NCI-H446 treated with DMSO at 0.1 percent for 48 hours (cell line): ENCODE measurements at regions not wholly inside any gene's neighbourhood (a gene's known extent, or its start where the extent isn't known, plus 50 kb on each side); places are given as distances from the start of the nearest gene placed in this dataset.
"Not testable (repeated sequence)": the region's sequence is repeated elsewhere in the genome, so short reads cannot be mapped to it uniquely, and the experiment has no call there.

ENCODE experiments used
- DNase-seq: peaks from one replicate; lab custom pipeline; 2025; lab: John Stamatoyannopoulos, UW

- DNase-seq, result no peak
Observed at GRCh38 chr11:87878373-87878825, 296.8 kb downstream of the RAB38 start.

GRCh38 chr11:87871056-87871455 is 304.2 kb downstream of the RAB38 start:
- no peak for DNase-seq

DNA sequence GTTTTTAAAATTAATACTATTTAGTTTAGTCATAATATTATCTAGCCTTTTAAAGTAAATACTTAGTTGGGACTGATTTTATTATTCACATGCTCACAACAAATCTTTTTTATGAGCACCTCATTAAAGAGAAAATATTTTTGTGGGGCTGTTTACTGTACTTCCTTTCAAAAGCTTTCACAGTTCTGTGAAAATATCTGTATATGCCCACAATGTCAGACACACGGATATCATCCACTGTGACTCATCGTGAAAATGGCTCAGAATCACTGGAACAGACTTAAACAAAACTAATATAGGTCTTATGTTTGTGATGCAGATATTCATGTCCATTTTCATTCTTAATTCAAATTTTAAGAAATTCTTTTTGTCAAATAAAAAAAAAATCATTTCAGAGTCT is 305.2 kb downstream of the RAB38 start:
- no peak for DNase-seq

DNA sequence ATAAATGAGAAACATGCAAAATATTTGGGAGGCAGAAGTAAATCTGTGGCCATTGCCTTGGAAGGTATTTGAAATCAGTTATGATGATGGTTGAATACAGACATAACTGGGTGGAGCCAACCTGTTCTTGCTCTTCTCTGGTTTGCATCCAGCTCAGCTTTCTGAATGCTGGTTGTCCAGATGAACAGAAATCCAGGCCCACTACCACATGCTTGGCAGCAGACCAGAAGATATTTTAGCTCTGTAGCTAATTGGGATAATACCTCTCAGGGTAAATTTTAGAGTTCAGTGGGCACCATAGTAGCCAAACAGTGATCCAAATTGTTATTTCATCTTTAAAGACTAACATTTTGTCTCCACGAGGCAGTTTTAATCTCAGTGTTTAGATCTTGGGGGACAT is 308.3 kb downstream of the RAB38 start:
- DNase-seq, result no peak

DNA sequence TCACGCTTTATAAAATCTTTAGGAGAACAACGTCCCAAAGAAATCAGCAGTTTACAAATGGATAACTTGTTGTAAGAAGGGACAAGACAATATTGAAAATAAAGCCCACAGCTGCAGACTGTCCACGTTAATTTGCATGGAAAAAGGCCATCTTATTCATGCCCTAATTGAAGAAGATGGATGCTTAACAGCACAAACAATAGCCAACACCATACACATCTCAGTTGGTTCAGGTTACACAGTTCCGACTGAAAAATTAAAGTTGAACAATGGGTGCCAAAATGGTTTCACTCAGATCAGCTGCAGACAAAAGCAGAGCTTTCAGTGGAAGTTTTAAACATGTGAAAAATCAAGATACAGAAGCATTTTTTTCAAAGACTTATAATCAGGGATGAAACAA is 314.2 kb downstream of the RAB38 start:
- DNase-seq, result no peak

DNA sequence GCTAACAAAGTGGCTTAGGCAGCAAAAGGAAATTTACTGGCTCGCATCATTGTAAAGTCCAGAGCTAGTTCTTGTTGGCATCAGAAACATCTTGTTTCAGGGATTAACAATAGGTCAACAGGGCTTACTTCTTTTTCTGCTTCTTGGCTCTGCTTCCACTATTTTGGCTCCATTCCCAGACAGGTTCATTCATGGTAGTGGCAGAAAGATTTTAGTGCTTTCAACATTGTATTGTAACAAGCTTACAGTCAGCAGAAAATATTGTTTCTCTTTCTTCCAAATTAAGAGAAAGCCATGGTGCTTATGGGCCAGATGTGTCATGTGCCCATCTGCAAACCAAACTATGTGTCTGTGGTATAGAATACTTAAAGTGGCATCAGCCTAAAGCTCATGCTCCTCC is 315.6 kb downstream of the RAB38 start:
- no peak for DNase-seq

DNA sequence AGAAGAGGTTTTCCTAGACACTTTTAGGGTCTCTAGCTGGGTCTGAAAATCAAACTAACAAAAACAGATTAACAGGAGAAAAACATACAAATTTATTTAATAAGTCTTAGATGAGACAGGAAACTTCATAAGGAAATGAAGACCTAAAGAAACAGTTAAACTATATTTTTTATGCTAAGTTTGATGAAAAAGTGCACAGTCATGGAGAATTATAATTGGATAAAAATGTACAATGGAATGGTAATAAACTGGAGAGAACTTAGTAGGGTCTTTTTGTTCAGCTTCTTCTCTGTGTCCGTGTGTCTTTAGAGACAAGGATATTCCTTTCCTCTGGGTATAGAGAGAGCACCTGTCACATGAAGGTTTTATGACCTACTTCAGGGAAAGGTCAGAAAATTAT is 323.4 kb downstream of the RAB38 start:
- no peak for DNase-seq

DNA sequence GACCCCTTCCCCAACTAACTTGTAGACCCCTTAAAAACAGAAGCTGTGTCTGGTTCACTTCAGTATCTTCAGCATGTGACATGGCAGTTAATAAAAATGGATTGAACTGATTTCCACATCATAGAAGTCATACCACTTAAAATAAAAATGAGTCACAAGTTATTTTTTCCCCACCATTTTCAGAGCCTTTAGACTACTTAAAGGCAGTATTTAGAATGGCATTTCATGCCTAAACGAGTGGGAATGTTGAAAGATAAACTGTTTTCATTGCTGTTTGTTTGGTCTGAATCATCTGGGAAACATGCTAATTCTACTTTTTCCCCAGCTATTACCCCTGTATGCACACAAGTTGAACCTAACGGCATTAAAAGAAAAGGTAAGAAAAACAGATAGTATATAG is 324.0 kb downstream of the RAB38 start:
- DNase-seq, result no peak

DNA sequence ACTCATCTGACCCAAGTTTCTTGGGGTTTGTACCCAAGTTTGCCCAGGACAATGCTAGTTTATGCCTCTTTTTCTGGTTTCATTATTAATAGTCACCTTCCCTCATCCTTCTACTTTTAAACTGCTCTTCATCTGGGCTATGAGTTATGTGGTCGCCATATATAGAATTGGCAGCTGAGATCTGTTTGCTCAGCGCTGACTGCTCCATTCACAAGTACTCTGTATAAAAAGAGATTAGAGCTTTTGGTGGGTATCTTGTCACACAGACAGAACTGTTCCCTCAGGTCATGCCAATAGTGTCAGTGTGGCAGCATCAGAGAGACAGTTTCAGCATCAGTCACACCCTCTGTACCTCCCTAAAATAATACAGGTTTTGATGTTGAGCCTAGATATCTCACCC is 326.0 kb downstream of the RAB38 start:
- no peak for DNase-seq

DNA sequence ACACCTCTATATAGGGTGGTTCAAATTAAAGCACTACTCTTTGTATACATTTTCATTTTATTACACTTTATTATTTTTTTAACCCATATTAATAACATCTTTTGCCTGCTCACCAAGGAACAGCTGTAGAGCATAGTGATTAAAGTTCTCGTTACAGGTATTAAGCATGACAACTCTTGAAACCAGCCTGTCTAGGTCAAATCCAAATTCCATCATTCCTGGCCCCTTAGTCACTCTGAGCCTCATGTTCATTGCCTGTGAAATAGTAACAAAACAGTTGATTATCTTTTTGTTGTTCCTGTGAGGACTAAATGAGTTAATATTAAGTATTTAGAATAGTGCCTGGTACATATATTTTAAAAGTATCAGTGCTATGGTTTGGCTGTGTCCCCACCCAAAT is 334.5 kb downstream of the RAB38 start:
- DNase-seq, result no peak

DNA sequence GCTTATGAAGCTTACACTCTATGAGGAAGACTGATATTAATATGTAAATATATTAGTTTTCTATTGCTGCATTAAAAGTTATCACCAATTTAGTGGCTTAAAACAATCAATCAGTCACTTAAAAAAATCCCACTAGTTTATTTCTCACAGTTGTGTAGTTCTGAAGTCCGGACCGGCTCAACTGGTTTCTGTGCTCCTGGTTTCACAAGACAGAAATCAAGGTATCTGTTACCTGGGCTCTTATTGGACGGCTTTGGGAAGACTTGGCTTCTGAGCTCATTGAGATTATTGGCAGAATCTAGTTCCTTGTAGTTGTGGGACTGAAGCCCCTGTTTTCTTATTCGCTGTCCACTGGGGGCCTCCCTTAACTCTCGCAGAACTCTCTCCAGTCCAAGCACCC is 343.0 kb downstream of the RAB38 start:
- DNase-seq, result no peak

DNA sequence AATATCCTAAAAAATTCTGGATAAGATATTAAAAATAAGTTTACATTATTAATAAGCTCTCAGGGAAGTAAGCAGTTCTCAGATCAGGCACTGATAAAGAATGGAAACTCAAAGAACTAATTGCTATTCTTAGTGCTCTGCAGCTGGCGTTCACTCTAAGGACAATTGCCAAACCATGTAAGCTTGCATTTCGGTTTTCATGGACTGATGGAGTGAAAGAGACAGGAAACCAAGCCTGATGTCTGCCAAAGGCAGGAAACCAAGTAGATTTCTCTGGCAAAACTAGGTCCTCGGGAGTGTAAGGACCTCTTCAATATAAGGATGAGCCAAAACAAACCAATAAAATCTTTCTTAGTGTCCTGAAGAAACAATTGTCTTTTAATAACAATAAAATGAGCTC is 355.2 kb downstream of the RAB38 start:
- no peak for DNase-seq

GRCh38 chr11:87819151-87819550 is 356.1 kb downstream of the RAB38 start:
- no peak for DNase-seq

DNA sequence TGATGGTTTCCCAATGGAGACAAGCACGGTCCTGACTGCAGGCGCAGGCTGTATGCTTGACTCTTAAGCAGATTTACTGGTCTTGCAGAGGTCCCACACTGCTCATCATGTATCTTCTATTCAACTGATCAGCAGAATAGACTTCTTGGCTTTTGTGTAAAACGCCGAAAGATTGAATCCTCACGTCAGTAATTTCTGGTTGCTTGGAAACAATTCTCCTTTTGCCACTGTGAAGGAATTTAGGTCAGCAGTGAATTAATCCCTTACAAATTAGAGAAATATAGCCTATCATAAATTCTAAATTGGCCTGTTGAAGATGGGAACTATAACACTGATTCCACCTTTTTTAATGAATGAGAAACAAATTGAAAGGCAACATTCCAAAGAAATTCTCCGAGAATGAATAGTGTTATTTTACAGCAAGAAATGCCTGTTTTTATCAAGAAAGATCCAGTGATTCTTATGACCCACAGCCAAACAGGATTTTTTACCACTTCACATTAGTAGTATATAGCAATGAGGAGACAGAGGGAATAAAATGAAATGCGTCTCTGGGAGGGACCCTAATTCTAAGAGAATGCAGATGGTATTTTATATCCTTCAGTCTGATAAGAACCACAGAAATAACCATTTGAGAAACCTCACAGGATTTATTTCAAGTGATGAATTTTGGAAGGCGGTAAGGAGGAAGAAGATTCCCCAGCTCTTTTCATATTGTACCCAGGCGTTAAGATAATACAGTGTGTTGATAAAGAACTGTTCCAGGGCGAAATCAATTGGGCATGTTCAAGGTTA is 362.5 kb downstream of the RAB38 start:
- DNase-seq, result no peak

- DNase-seq, result no peak
Observed at GRCh38 chr11:87810486-87810885, 364.8 kb downstream of the RAB38 start.

DNA sequence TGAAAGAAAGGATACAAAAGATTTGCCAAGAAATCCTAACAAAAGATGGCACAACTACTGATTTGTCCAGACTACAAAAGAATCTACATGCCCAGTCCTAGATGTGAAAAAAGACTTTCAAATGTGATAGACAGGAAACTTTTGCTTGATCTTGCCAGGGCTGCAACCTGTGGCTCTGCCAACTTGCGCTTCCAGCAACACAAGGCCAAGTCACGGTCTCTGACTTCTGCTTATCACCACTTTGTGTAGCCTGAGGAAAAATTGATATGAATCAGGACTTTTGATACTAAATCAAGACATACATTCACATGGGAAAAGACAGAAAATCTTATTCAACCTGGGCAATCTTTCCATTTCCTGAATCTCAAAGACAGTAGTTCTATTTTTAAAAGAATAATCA is 366.0 kb downstream of the RAB38 start:
- DNase-seq, result no peak

- DNase-seq, result no peak
Observed at GRCh38 chr11:87804176-87804575, 371.1 kb downstream of the RAB38 start.

DNA sequence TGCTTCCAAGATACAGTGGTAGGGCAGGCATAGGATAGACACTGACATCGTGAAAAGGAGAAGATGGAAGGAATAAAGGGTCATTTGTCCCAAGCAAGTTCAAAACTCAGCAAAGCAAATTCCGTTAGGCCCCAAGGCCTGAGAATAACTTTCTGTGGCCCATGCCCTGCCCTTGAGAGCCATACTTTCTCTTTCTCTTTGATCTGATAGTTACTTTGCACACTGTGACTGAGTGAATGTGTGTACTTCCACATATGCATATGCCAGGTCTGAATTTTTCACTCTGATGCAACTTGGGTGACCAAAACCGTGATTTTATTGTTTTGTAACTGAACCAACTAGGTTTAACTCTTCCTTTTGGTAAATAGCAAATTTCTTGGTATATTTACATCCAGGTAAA is 371.5 kb downstream of the RAB38 start:
- DNase-seq, result no peak

DNA sequence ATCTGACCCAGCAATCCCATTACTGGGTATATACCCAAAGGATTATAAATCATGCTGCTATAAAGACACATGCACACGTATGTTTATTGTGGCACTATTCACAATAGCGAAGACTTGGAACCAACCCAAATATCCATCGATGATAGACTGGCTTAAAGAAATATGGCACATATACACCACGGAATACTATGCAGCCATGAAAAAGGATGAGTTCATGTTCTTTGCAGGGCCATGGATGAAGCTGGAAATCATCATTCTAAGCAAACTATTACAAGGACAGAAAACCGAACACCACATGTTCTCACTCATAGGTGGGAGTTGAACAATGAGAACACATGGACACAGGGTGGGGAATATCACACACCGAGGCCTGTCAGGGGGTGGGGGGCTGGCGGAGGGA is 390.4 kb downstream of the RAB38 start:
- not testable (repeated sequence) for DNase-seq

DNA sequence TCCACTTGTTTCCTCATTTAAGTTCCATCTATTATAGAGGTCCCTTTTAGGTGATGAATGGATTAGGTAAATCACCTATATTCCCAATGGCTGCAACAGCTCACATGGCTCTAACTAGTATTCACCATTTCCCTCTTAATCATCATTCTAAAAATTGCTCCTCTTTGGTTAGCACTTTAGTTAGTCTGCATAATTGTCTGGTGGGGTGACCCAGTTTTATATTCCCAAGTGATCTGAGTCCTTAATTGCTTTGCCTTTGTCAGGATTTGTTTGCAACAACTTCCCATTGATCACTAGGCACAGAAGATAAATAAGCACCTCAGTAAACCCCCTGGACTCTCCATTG is 395.2 kb downstream of the RAB38 start:
- no peak for DNase-seq

DNA sequence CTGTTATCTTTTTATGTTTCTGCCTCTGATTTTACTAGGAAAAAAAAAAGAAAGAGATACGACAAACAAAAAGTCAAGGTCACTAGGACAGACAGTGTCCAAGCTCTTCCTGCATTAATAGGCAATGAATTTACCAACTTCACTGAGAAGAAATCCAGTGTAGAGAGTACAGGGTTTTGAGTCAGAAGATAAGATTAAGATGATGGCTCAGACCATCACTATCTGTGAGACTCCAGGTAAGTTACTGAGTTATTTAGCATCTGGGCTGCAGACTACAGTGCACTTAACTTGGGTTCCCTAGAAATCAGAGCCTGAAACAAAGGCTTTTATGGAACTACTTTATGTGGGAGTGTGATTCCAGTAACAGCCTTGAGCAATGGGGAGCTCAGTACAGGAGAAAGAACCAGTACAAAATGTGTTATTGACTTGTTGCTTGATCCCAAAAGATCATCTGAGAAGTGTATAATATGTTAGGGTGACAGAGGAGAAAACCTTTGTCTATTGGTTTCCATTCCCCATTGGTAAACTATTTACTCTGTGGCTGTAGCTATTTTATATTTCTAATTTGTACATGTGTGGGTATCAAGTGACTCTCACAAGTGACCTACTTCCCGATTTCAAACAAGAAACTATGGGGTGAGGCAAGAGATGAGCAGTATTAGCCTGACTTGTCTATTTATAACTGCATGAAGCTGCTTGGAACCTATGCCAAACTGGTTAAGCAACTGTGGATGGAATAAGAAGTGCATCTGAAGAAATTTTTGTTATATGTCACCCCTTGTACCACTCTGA is 395.8 kb downstream of the RAB38 start:
- DNase-seq, result no peak

DNA sequence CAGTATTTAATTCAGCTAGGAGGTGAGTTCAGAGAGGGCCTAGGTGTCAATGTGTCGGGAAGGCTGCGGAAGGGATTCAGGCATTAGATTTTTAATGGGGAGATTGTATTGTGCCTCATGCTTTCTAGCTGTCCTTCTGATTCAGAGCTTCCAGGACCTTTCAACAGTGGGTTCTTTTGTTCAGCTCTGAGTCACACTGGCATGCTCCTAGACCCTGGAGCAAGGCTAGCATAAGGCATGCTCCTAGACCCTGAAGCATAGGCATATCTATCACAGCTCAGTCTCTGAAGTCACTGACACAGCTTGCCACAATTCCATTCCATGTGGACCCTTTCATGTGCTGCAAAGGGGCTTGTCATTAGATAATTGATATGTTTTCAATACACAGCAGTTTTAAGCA is 396.9 kb downstream of the RAB38 start:
- no peak for DNase-seq

GRCh38 chr11:87775036-87775435 is 400.2 kb downstream of the RAB38 start:
- no peak for DNase-seq

DNA sequence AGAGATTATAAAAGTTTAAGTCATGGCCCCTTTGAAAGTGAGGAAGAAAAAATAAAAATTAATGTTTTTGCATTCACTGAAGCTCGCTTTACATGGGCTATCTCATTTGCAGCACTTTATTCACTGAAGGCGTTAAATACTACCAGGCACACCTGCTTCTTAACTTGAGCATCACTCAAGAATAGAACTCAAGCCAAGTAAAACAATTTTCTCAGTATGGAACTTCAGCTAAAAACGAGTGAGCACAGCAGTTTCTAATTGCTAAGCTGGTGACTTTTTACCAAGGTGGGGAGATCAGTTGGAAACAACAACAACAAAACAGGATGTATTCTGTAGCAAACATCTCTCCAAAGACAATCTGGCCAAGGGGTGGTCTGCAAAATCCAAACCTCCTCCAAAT is 405.6 kb downstream of the RAB38 start:
- DNase-seq, result no peak
